Stimulated activated effector memory CD8-positive, alpha-beta T cell treated with anti-CD3 and anti-CD28 coated beads, Interleukin-12 subunit alpha, Interleukin-12 subunit beta, amount 100 ng/mL, for 72 hours (primary cell): ENCODE measurements at regions not wholly inside any gene's neighbourhood (a gene's known extent, or its start where the extent isn't known, plus 50 kb on each side); places are given as distances from the start of the nearest gene placed in this dataset.
"Not testable (repeated sequence)": the region's sequence is repeated elsewhere in the genome, so short reads cannot be mapped to it uniquely, and the experiment has no call there.

Experiments
- ATAC-seq: fragments of 150-1000 bp; cut with Tn5 transposase; 2 replicates; pipeline ENCODE4 v1.10.0; 2021
- DNase-seq, 2 donors: peaks; one replicate each; pipeline ENCODE4 v3.0.0; 2021 to 2022; ENCODE audit warnings: low spot score in 2 of 2
- H3K27ac Mint-ChIP-seq: one replicate; pipeline ENCODE4 v1.8.0; 2022; ENCODE audit warnings: mild to moderate bottlenecking, mixed read lengths
- H3K36me3 Mint-ChIP-seq: one replicate; pipeline ENCODE4 v1.8.0; 2022; ENCODE audit warnings: mild to moderate bottlenecking, mixed read lengths
- H3K4me1 Mint-ChIP-seq: one replicate; pipeline ENCODE4 v1.8.0; 2022; ENCODE audit warnings: mixed read lengths
- H3K4me3 Mint-ChIP-seq: one replicate; pipeline ENCODE4 v1.8.0; 2022; ENCODE audit warnings: mild to moderate bottlenecking, mixed read lengths
- H3K9me3 Mint-ChIP-seq: one replicate; pipeline ENCODE4 v1.8.0; 2022; ENCODE audit warnings: mixed read lengths

GRCh38 chr22:18234926-18235619, 85.1 kb downstream of the USP18 start:
- not testable (repeated sequence) for ATAC-seq

GRCh38 chr22:18237402-18237801, 87.4 kb downstream of the USP18 start:
- not testable (repeated sequence) for H3K36me3 Mint-ChIP-seq, H3K27ac Mint-ChIP-seq, DNase-seq, ATAC-seq, H3K4me1 Mint-ChIP-seq, H3K9me3 Mint-ChIP-seq, H3K4me3 Mint-ChIP-seq

More at GRCh38 chr22:18234926-18235619, 85.1 kb downstream of the USP18 start:
- not testable (repeated sequence) for H3K4me3 Mint-ChIP-seq, H3K4me1 Mint-ChIP-seq, H3K9me3 Mint-ChIP-seq, H3K36me3 Mint-ChIP-seq, H3K27ac Mint-ChIP-seq
- peak in 1 of 2 donors; percentile 75 for DNase-seq
